GM23338 (cell line): ENCODE measurements at regions not wholly inside any gene's neighbourhood (a gene's known extent, or its start where the extent isn't known, plus 50 kb on each side); places are given as distances from the start of the nearest gene placed in this dataset.

Experiments
- ATAC-seq: fragments of 200-7000 bp; cut with Tn5 transposase; 3 replicates; pipeline ENCODE4 v1.9.1; 2020
- DNase-seq: peaks from one replicate; pipeline ENCODE4 v3.0.0-alpha.2; 2015; ENCODE audit warnings: low spot score
- H2AFZ ChIP-seq: fragments of 200-600 bp; sonication (generic); 2 replicates; pipeline ENCODE4 v1.8.0; 2016; ENCODE audit warnings: antibody characterized with exemption, mild to moderate bottlenecking, moderate library complexity
- H3F3A ChIP-seq: fragments of 200-600 bp; sonication (generic); replicated peaks from 2 replicates; pipeline ENCODE4 v1.8.0; 2017; ENCODE audit warnings: antibody characterized with exemption, mixed run types, low read depth
- H3K27ac ChIP-seq: fragments of 200-600 bp; sonication (generic); 2 replicates; pipeline ENCODE4 v1.6.1; 2016; ENCODE audit warnings: low read depth
- H3K27me3 ChIP-seq: fragments of 200-600 bp; sonication (generic); 2 replicates; pipeline ENCODE4 v1.8.0; 2016; ENCODE audit warnings: mild to moderate bottlenecking, mixed run types, moderate library complexity; ENCODE audit not compliant: insufficient read depth
- H3K36me3 ChIP-seq: fragments of 200-600 bp; sonication (generic); 2 replicates; pipeline ENCODE4 v1.8.0; 2016; ENCODE audit warnings: mild to moderate bottlenecking; ENCODE audit not compliant: insufficient read depth
- H3K4me1 ChIP-seq: fragments of 200-600 bp; sonication (generic); 2 replicates; pipeline ENCODE4 v1.8.0; 2016; ENCODE audit warnings: mild to moderate bottlenecking, moderate library complexity; ENCODE audit not compliant: insufficient read depth
- H3K4me2 ChIP-seq: fragments of 200-600 bp; sonication (generic); 2 replicates; pipeline ENCODE4 v1.7.1; 2017; ENCODE audit warnings: mixed run types
- H3K4me3 ChIP-seq: fragments of 200-600 bp; sonication (generic); 2 replicates; pipeline ENCODE4 v1.6.1; 2016; ENCODE audit warnings: mixed run types
- H3K79me2 ChIP-seq: fragments of 200-600 bp; sonication (generic); replicated peaks from 2 replicates; pipeline ENCODE4 v1.8.0; 2017; ENCODE audit warnings: mild to moderate bottlenecking; ENCODE audit not compliant: insufficient read depth
- H3K9me2 ChIP-seq: fragments of 200-600 bp; sonication (generic); 2 replicates; pipeline ENCODE4 v1.8.0; 2017; ENCODE audit not compliant: insufficient read depth
- H4K20me1 ChIP-seq: fragments of 200-600 bp; sonication (generic); replicated peaks from 2 replicates; pipeline ENCODE4 v1.8.0; 2017; ENCODE audit warnings: mild to moderate bottlenecking; ENCODE audit not compliant: insufficient read depth
- H3K27ac Mint-ChIP-seq: 2 replicates; pipeline ENCODE4 v1.8.0; 2020; ENCODE audit warnings: inconsistent platforms, mild to moderate bottlenecking, moderate library complexity, mixed read lengths
- H3K27me3 Mint-ChIP-seq: 3 replicates; pipeline ENCODE4 v1.8.0; 2022; ENCODE audit warnings: low read depth, mild to moderate bottlenecking, moderate library complexity, mixed read lengths, inconsistent platforms; ENCODE audit not compliant: insufficient read depth, poor library complexity
- H3K36me3 Mint-ChIP-seq: 3 replicates; pipeline ENCODE4 v1.8.0; 2021; ENCODE audit warnings: low read depth, mild to moderate bottlenecking, inconsistent platforms, moderate library complexity, mixed read lengths
- H3K4me1 Mint-ChIP-seq: 3 replicates; pipeline ENCODE4 v1.8.0; 2020; ENCODE audit warnings: mild to moderate bottlenecking, inconsistent platforms, mixed read lengths
- H3K4me3 Mint-ChIP-seq: 3 replicates; pipeline ENCODE4 v1.8.0; 2021; ENCODE audit warnings: moderate library complexity, mild to moderate bottlenecking, inconsistent platforms, mixed read lengths
- H3K9me3 Mint-ChIP-seq: 3 replicates; pipeline ENCODE4 v1.8.0; 2020; ENCODE audit warnings: moderate library complexity, mild to moderate bottlenecking, inconsistent platforms, mixed read lengths
- CREB1 ChIP-seq: fragments of 250-450 bp; sonication (Bioruptor Pico); IDR thresholded peaks from 2 replicates; pipeline ENCODE4 v1.5.0; 2020; ENCODE audit warnings: low read depth, mild to moderate bottlenecking, moderate library complexity
- CTCF ChIP-seq, 2 experiments: fragments of 200-600 bp in 1 of 2; sonication (generic) in 1 of 2; conservative IDR thresholded peaks; 2 replicates each; pipeline versions ENCODE4 v1.5.1 to v1.6.1; 2016 to 2017; ENCODE audit warnings: antibody characterized with exemption in 2 of 2, low read depth in 2 of 2, mild to moderate bottlenecking in 2 of 2, moderate library complexity in 1 of 2
- EZH2 ChIP-seq: fragments of 200-600 bp; sonication (generic); IDR thresholded peaks from one replicate; pipeline ENCODE4 v1.8.0; 2017; ENCODE audit warnings: antibody characterized with exemption, mild to moderate bottlenecking, low read depth; ENCODE audit not compliant: unreplicated experiment
- JUNB ChIP-seq: IDR thresholded peaks from one replicate; pipeline ENCODE4 v1.6.1; 2016; ENCODE audit warnings: antibody characterized with exemption; ENCODE audit not compliant: unreplicated experiment
- NANOG ChIP-seq: IDR thresholded peaks from 2 replicates; pipeline ENCODE4 v1.6.1; 2016; ENCODE audit warnings: antibody characterized with exemption, borderline replicate concordance
- ZNF114 ChIP-seq: fragments of 250-450 bp; sonication (Bioruptor Pico); IDR thresholded peaks from 2 replicates; pipeline ENCODE4 v1.5.0; 2020; ENCODE audit warnings: mild to moderate bottlenecking, moderate library complexity
- TF ChIP-seq, protein P1 (sequence below): fragments of 250-450 bp; sonication (Bioruptor Pico); IDR thresholded peaks from 2 replicates; pipeline ENCODE4 v1.5.0; 2020; ENCODE audit warnings: mild to moderate bottlenecking, moderate library complexity
- TF ChIP-seq, protein P2 (sequence below): IDR thresholded peaks from one replicate; pipeline ENCODE4 v1.6.1; 2018; ENCODE audit warnings: antibody characterized with exemption; ENCODE audit not compliant: unreplicated experiment

- TF ChIP-seq, protein P1, sequence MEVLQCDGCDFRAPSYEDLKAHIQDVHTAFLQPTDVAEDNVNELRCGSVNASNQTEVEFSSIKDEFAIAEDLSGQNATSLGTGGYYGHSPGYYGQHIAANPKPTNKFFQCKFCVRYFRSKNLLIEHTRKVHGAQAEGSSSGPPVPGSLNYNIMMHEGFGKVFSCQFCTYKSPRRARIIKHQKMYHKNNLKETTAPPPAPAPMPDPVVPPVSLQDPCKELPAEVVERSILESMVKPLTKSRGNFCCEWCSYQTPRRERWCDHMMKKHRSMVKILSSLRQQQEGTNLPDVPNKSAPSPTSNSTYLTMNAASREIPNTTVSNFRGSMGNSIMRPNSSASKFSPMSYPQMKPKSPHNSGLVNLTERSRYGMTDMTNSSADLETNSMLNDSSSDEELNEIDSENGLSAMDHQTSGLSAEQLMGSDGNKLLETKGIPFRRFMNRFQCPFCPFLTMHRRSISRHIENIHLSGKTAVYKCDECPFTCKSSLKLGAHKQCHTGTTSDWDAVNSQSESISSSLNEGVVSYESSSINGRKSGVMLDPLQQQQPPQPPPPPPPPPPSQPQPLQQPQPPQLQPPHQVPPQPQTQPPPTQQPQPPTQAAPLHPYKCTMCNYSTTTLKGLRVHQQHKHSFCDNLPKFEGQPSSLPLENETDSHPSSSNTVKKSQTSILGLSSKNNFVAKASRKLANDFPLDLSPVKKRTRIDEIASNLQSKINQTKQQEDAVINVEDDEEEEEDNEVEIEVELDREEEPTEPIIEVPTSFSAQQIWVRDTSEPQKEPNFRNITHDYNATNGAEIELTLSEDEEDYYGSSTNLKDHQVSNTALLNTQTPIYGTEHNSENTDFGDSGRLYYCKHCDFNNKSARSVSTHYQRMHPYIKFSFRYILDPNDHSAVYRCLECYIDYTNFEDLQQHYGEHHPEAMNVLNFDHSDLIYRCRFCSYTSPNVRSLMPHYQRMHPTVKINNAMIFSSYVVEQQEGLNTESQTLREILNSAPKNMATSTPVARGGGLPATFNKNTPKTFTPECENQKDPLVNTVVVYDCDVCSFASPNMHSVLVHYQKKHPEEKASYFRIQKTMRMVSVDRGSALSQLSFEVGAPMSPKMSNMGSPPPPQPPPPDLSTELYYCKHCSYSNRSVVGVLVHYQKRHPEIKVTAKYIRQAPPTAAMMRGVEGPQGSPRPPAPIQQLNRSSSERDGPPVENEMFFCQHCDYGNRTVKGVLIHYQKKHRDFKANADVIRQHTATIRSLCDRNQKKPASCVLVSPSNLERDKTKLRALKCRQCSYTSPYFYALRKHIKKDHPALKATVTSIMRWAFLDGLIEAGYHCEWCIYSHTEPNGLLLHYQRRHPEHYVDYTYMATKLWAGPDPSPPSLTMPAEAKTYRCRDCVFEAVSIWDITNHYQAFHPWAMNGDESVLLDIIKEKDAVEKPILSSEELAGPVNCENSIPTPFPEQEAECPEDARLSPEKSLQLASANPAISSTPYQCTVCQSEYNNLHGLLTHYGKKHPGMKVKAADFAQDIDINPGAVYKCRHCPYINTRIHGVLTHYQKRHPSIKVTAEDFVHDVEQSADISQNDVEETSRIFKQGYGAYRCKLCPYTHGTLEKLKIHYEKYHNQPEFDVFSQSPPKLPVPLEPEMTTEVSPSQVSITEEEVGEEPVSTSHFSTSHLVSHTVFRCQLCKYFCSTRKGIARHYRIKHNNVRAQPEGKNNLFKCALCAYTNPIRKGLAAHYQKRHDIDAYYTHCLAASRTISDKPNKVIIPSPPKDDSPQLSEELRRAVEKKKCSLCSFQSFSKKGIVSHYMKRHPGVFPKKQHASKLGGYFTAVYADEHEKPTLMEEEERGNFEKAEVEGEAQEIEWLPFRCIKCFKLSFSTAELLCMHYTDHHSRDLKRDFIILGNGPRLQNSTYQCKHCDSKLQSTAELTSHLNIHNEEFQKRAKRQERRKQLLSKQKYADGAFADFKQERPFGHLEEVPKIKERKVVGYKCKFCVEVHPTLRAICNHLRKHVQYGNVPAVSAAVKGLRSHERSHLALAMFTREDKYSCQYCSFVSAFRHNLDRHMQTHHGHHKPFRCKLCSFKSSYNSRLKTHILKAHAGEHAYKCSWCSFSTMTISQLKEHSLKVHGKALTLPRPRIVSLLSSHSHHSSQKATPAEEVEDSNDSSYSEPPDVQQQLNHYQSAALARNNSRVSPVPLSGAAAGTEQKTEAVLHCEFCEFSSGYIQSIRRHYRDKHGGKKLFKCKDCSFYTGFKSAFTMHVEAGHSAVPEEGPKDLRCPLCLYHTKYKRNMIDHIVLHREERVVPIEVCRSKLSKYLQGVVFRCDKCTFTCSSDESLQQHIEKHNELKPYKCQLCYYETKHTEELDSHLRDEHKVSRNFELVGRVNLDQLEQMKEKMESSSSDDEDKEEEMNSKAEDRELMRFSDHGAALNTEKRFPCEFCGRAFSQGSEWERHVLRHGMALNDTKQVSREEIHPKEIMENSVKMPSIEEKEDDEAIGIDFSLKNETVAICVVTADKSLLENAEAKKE (CRISPR knock-in tag), result no peak
- no peak for TF ChIP-seq JUNB
- TF ChIP-seq, protein P2, sequence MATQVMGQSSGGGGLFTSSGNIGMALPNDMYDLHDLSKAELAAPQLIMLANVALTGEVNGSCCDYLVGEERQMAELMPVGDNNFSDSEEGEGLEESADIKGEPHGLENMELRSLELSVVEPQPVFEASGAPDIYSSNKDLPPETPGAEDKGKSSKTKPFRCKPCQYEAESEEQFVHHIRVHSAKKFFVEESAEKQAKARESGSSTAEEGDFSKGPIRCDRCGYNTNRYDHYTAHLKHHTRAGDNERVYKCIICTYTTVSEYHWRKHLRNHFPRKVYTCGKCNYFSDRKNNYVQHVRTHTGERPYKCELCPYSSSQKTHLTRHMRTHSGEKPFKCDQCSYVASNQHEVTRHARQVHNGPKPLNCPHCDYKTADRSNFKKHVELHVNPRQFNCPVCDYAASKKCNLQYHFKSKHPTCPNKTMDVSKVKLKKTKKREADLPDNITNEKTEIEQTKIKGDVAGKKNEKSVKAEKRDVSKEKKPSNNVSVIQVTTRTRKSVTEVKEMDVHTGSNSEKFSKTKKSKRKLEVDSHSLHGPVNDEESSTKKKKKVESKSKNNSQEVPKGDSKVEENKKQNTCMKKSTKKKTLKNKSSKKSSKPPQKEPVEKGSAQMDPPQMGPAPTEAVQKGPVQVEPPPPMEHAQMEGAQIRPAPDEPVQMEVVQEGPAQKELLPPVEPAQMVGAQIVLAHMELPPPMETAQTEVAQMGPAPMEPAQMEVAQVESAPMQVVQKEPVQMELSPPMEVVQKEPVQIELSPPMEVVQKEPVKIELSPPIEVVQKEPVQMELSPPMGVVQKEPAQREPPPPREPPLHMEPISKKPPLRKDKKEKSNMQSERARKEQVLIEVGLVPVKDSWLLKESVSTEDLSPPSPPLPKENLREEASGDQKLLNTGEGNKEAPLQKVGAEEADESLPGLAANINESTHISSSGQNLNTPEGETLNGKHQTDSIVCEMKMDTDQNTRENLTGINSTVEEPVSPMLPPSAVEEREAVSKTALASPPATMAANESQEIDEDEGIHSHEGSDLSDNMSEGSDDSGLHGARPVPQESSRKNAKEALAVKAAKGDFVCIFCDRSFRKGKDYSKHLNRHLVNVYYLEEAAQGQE, result no peak
These were observed 334.9 kb downstream of the BTG1 start (continued) for GRCh38 chr12:91810531-91811451.

GRCh38 chr12:91810077-91810476, 335.6 kb downstream of the BTG1 start:
- Histone ChIP-seq H3K4me1 (no peaks in the 10 kb centered on the region), H4K20me1 (no peaks in the 10 kb centered on the region), H3K4me3 (no peak overlapping the region), H3K79me2 (no peaks in the 10 kb centered on the region), H2AFZ (no peak overlapping the region), H3F3A (no peaks in the 10 kb centered on the region), H3K36me3 (no peaks in the 10 kb centered on the region), H3K27me3 (no peaks in the 10 kb centered on the region), H3K9me2 (no peaks in the 10 kb centered on the region; the same call in none of the 2 replicates), H3K27ac (no peak overlapping the region), H3K4me2 (no peak overlapping the region)
- DNase-seq, result no peak
- no peaks in the 10 kb centered on the region for H3K4me1 Mint-ChIP-seq
- no peak overlapping the region for H3K4me3 Mint-ChIP-seq
- ATAC-seq, result no peak
- peaks cover 15% of the 10 kb centered on the region for H3K9me3 Mint-ChIP-seq
- H3K27ac Mint-ChIP-seq, result no peak overlapping the region
- peaks cover 7% of the 10 kb centered on the region; the same call in 1 of the 3 replicates for H3K36me3 Mint-ChIP-seq
- peaks cover 2% of the 10 kb centered on the region for H3K27me3 Mint-ChIP-seq
- no peak for TF ChIP-seq EZH2
- TF ChIP-seq CREB1 (CRISPR knock-in tag), result no peak
- TF ChIP-seq ZNF114 (CRISPR knock-in tag), result no peak
- TF ChIP-seq, protein P2, result no peak
- no peak for TF ChIP-seq NANOG
- no peak for TF ChIP-seq CTCF (conservative IDR thresholded peaks at IDR 0.05; ENCODE audit: low read depth in 2 of 2)
